SJSA1 (cell line): ENCODE measurements at regions not wholly inside any gene's neighbourhood (a gene's known extent, or its start where the extent isn't known, plus 50 kb on each side); places are given as distances from the start of the nearest gene placed in this dataset.
A peak's percentile ranks its signal among the peaks of the same experiment; 100 is the strongest.

Source experiments
- DNase-seq, 2 experiments: peaks; one replicate each; pipeline ENCODE4 v3.0.0-alpha.2; 2015 to 2020; ENCODE audit warnings: low spot score in 2 of 2, low read depth in 1 of 2
- H3K27ac ChIP-seq: fragments of 250-450 bp; sonication (Bioruptor Pico); 2 replicates; pipeline ENCODE4 v1.5.1; 2020; ENCODE audit warnings: mild to moderate bottlenecking, moderate library complexity
- H3K27me3 ChIP-seq: fragments of 250-450 bp; sonication (Bioruptor Pico); replicated peaks from 2 replicates; pipeline ENCODE4 v1.5.1; 2020; ENCODE audit warnings: mild to moderate bottlenecking, moderate library complexity
- H3K36me3 ChIP-seq: fragments of 250-450 bp; sonication (Bioruptor Pico); 2 replicates; pipeline ENCODE4 v1.5.1; 2020; ENCODE audit warnings: mild to moderate bottlenecking
- H3K4me1 ChIP-seq: fragments of 250-450 bp; sonication (Bioruptor Pico); replicated peaks from 2 replicates; pipeline ENCODE4 v1.6.1; 2021; ENCODE audit warnings: mild to moderate bottlenecking
- H3K4me3 ChIP-seq: fragments of 250-450 bp; sonication (Bioruptor Pico); 2 replicates; pipeline ENCODE4 v1.5.1; 2020; ENCODE audit warnings: mild to moderate bottlenecking
- H3K9me3 ChIP-seq: fragments of 250-450 bp; sonication (Bioruptor Pico); replicated peaks from 2 replicates; pipeline ENCODE4 v1.5.1; 2020; ENCODE audit warnings: mild to moderate bottlenecking

DNA sequence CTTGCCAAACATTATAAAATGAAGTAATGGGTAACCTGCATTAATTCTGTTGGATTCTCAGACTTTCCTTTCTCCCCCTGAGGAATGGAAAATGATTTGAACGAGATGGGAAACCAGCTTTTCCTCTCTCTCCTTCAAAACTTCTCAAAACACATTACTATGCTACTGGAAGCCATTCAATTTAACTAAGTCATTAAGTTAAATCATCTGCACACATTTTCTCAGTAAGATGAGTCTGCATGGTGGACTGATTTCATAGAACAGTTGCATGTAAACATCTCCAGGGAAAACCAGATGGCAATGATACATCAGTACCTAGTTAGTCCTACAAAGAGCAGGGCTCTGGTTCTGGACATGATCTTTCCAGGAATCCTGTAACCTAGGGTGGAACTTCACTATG, 59.9 kb downstream of the BMP4 start:
- no peaks in the 10 kb centered on the region for H3K9me3 ChIP-seq
- H3K27me3 ChIP-seq = no peaks in the 10 kb centered on the region
- no peak overlapping the region for H3K4me3 ChIP-seq
- H3K4me1 ChIP-seq = peaks cover 16% of the 10 kb centered on the region
- DNase-seq = no peak
- no peak overlapping the region for H3K27ac ChIP-seq
- H3K36me3 ChIP-seq = no peaks in the 10 kb centered on the region

DNA sequence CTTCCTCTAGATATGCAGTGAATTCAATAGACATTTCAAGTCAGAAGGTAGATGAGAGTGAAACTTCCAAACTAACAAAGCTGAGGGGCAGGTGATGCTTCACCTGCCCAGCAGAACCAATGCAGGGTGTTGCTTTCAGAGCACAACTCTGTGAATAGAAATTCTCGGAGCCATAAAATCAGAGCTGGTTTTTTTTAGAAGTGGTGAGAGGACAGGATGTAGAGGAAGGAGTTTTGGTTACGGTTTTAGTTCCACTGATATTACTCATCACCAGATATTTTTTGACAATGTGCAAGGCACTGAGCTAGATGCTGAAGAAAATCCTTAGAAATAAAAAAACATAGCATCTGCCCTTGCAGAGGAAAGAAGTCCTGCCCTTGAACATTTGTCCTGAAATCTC, 62.2 kb downstream of the BMP4 start:
- Histone ChIP-seq H3K36me3 (no peaks in the 10 kb centered on the region), H3K4me3 (no peak overlapping the region), H3K4me1 (peaks cover 30% of the 10 kb centered on the region), H3K27ac (peak overlapping the region; percentile 58), H3K9me3 (no peaks in the 10 kb centered on the region), H3K27me3 (no peaks in the 10 kb centered on the region)
- DNase-seq = peak in 1 of 2 experiments; percentile 62

GRCh38 chr14:53893374-53893773, 63.3 kb downstream of the BMP4 start:
- Histone ChIP-seq H3K9me3 (no peaks in the 10 kb centered on the region), H3K4me3 (no peak overlapping the region), H3K27me3 (no peaks in the 10 kb centered on the region), H3K27ac (peak overlapping the region; percentile 58; the same call in 1 of the 2 replicates), H3K36me3 (no peaks in the 10 kb centered on the region), H3K4me1 (peaks cover 30% of the 10 kb centered on the region)
- DNase-seq = no peak

GRCh38 chr14:53890611-53891101, 66.0 kb downstream of the BMP4 start:
- DNase-seq = peak; percentile 56 to 57
- Histone ChIP-seq H3K4me1 (peaks cover 30% of the 10 kb centered on the region), H3K27ac (no peak overlapping the region), H3K27me3 (no peaks in the 10 kb centered on the region), H3K36me3 (no peaks in the 10 kb centered on the region), H3K9me3 (no peaks in the 10 kb centered on the region), H3K4me3 (no peak overlapping the region)

- Histone ChIP-seq H3K36me3 (no peaks in the 10 kb centered on the region), H3K4me3 (no peak overlapping the region), H3K4me1 (peaks cover 19% of the 10 kb centered on the region), H3K27me3 (no peaks in the 10 kb centered on the region), H3K27ac (no peak overlapping the region), H3K9me3 (no peaks in the 10 kb centered on the region)
- DNase-seq = no peak
These were observed 67.9 kb downstream of the BMP4 start for GRCh38 chr14:53888535-53889386.

DNA sequence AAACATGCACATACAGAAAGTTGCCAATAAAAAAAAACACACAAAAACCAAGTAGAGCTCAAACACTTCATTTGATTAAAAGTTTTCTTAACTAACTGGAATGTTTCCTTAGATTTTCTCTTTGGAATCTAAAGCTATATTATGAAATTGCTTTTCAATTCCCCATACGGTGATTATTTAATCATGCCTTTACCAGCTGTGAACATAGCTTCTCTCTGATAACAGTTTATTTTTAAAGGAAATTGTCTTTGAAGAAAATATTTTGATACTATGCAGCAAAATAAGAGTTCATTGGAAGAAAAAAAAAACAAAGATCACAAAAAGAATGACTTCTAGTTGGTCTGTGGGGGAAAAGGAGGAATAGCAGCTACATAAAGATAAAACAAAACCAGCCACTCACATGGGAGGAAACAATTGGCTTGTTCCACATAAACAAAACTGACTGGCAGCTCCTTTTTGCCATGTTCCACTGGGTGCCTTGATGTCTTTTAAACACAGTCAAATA, 71.4 kb downstream of the BMP4 start:
- Histone ChIP-seq H3K27ac (no peak overlapping the region), H3K27me3 (no peaks in the 10 kb centered on the region), H3K4me3 (no peak overlapping the region), H3K9me3 (no peaks in the 10 kb centered on the region), H3K4me1 (peaks cover 9% of the 10 kb centered on the region), H3K36me3 (no peaks in the 10 kb centered on the region)
- DNase-seq = no peak

GRCh38 chr14:53884601-53885000, 72.0 kb downstream of the BMP4 start:
- no peaks in the 10 kb centered on the region for H3K36me3 ChIP-seq
- H3K9me3 ChIP-seq = no peaks in the 10 kb centered on the region
- no peak for DNase-seq
- H3K27ac ChIP-seq = no peak overlapping the region
- H3K4me3 ChIP-seq = no peak overlapping the region
- peaks cover 6% of the 10 kb centered on the region for H3K4me1 ChIP-seq
- H3K27me3 ChIP-seq = no peaks in the 10 kb centered on the region

- Histone ChIP-seq H3K36me3 (no peaks in the 10 kb centered on the region), H3K27me3 (no peaks in the 10 kb centered on the region), H3K4me3 (no peak overlapping the region), H3K9me3 (no peaks in the 10 kb centered on the region), H3K4me1 (peaks cover 6% of the 10 kb centered on the region), H3K27ac (no peak overlapping the region)
- no peak for DNase-seq
These were observed 72.9 kb downstream of the BMP4 start for GRCh38 chr14:53883739-53884138.

DNA sequence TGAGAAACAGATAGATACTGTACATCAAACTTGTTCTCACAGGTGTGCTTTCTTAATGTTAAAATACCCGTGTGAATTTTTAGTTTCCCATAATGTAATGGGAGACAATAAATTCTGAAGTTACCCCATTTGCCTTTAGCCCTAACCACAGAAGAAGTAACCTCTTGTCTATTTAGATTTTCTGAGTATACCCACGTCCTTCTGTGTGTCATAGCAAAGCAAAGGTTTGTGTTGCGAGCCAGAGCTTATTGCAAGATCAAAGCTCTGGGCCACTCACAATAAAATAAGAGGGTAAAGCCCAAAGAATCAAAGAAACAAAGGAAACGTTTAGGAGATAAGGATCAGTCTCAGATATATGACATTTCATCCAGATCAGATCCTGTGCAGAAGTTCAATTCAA, 73.9 kb downstream of the BMP4 start:
- Histone ChIP-seq H3K36me3 (no peaks in the 10 kb centered on the region), H3K27me3 (no peaks in the 10 kb centered on the region), H3K4me1 (peaks cover 6% of the 10 kb centered on the region), H3K4me3 (no peak overlapping the region), H3K27ac (no peak overlapping the region), H3K9me3 (no peaks in the 10 kb centered on the region)
- DNase-seq = no peak

DNA sequence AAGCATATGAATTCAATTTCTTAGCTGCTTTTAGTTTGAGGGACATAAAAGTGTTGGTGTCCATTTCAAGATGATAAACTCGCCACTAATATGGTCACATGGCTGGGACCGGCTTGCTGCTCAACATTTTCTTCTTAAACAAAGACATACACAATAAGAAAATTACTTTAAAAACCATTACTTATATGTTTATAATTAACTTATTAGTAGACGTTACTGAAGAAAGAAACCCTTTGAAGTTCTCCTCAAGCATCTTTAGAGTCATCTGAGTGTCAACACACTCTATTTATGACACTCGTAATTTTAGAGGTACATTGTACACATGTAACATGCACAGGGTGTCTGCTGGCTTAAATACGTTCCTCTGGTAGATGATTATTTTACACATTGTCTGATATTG, 74.7 kb downstream of the BMP4 start:
- Histone ChIP-seq H3K4me3 (no peak overlapping the region), H3K4me1 (peaks cover 6% of the 10 kb centered on the region), H3K36me3 (no peaks in the 10 kb centered on the region), H3K27ac (no peak overlapping the region), H3K27me3 (no peaks in the 10 kb centered on the region), H3K9me3 (no peaks in the 10 kb centered on the region)
- no peak for DNase-seq

- no peak overlapping the region for H3K4me3 ChIP-seq
- H3K36me3 ChIP-seq = no peaks in the 10 kb centered on the region
- H3K27ac ChIP-seq = peak overlapping the region; percentile 29
- peak in 1 of 2 experiments; percentile 36 for DNase-seq
- peaks cover 6% of the 10 kb centered on the region for H3K4me1 ChIP-seq
- H3K9me3 ChIP-seq = no peaks in the 10 kb centered on the region
- H3K27me3 ChIP-seq = no peaks in the 10 kb centered on the region
These were observed 75.3 kb downstream of the BMP4 start for GRCh38 chr14:53881161-53881871.

DNA sequence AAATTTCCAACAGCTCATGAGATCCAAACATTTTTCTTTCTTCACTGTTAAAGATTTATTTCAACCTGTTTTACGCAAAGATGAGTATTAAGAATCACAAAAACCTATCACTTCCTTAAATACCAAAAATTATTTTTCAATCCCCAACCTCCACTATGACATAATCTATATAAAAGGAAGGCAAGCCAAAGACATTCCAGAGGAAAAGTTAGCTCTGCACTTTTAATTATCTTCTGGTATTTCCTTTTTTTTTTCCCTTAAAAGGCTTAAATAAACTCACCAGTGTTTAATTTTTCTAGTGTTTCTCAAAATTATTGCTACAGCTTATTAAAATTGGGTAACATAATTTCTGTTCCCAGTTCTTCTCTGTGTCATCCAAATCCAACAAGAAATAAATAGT, 75.9 kb downstream of the BMP4 start:
- Histone ChIP-seq H3K4me1 (peaks cover 6% of the 10 kb centered on the region), H3K27ac (peak overlapping the region; percentile 29; the same call in 1 of the 2 replicates), H3K4me3 (no peak overlapping the region), H3K27me3 (no peaks in the 10 kb centered on the region), H3K9me3 (no peaks in the 10 kb centered on the region), H3K36me3 (no peaks in the 10 kb centered on the region)
- DNase-seq = peak in 1 of 2 experiments; percentile 8

- no peaks in the 10 kb centered on the region for H3K36me3 ChIP-seq
- H3K4me1 ChIP-seq = peaks cover 6% of the 10 kb centered on the region
- no peak overlapping the region for H3K27ac ChIP-seq
- H3K9me3 ChIP-seq = no peaks in the 10 kb centered on the region
- no peak overlapping the region for H3K4me3 ChIP-seq
- H3K27me3 ChIP-seq = no peaks in the 10 kb centered on the region
- DNase-seq = no peak
These were observed 76.9 kb downstream of the BMP4 start for GRCh38 chr14:53879747-53880146.
